ENCODE measurements at regions not wholly inside any gene's neighbourhood (a gene's known extent, or its start where the extent isn't known, plus 50 kb on each side); places are given as distances from the start of the nearest gene placed in this dataset.
"Not testable (repeated sequence)": the region's sequence is repeated elsewhere in the genome, so short reads cannot be mapped to it uniquely, and the experiment has no call there.

DNA sequence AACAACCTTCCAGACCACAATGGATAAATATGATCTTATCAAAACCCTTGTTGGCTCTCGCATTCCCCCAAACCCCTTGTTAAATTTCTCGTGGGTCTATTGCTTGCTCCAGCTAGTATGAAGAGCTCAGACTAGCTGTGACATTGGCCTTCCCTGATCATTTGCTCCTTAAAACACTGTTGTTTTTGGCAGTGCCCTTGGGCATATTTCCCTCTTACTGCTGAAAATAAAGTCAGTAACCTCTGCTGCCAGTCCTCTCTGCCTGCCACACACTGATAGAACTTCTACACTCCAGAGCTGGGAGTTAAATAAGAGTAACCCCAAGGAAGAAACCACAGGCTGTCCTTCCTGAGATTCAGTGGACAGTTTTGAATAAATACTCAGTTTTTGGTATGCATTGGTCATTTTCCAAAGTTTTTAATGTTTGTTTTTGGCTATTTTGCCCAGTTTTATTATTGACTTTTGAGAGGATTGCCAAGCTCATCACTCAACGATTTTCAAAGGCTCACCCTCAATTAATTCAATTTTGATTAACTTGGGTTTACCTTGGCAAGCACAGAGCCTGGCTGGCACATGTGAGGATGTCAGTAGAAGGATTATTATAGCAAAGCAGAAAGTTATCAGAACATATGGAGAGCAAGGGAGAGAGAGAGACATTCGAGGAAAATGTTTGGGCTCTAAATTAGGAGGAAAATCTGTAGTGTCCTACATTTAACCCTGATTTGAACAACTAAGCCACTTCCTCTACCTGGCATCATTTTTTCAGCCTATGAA is 84.3 kb upstream of the SYN3 start:
- no peak overlapping the region for H3K23ac ChIP-seq (ENCODE audit: low read length)
- H2BK12ac ChIP-seq (ENCODE audit: low read length), result no peak overlapping the region
- H3K9me3 ChIP-seq (ENCODE audit: insufficient read depth, low read depth, low read length), result peaks cover 3% of the 10 kb centered on the region
- no peak overlapping the region for H3K4ac ChIP-seq (ENCODE audit: low read depth, low read length)
- WGBS (ENCODE audit: extremely low coverage, insufficient coverage, insufficient read length), result no CpG with 5 or more reads among the region's 4 CpGs
- no peaks in the 10 kb centered on the region for H3K36me3 ChIP-seq (ENCODE audit: control insufficient read depth in 1 of 2, insufficient read depth in 2 of 2, low read length in 2 of 2)
- no peak overlapping the region for H4K8ac ChIP-seq (ENCODE audit: low read depth, low read length)
- no peak overlapping the region for H2BK120ac ChIP-seq (ENCODE audit: insufficient read depth, low read length, poor library complexity)
- H3K9ac ChIP-seq (ENCODE audit: low read length), result no peak overlapping the region
- H3K79me2 ChIP-seq (ENCODE audit: control insufficient read depth, insufficient read depth, low read length, poor library complexity), result no peaks in the 10 kb centered on the region
- no peaks in the 10 kb centered on the region for H3K4me1 ChIP-seq (ENCODE audit: control insufficient read depth in 1 of 2, insufficient read depth in 2 of 2, low read length in 2 of 2)
- H3K27me3 ChIP-seq (ENCODE audit: insufficient read depth, low read length), result no peaks in the 10 kb centered on the region
- H2AK5ac ChIP-seq (ENCODE audit: low read length), result no peak overlapping the region
- H3K4me3 ChIP-seq (ENCODE audit: low read depth, low read length), result no peak overlapping the region
- no peak overlapping the region for H2BK5ac ChIP-seq (ENCODE audit: low read depth, low read length, poor library complexity)
- H3K14ac ChIP-seq (ENCODE audit: low read length), result no peak overlapping the region
- no peak for DNase-seq
- no peak overlapping the region for H3K18ac ChIP-seq (ENCODE audit: low read length)
- no peaks in the 10 kb centered on the region for H3K79me1 ChIP-seq (ENCODE audit: low read length)
- no peak overlapping the region for H4K12ac ChIP-seq (ENCODE audit: low read depth, low read length)
- H4K91ac ChIP-seq (ENCODE audit: low read depth, low read length), result no peak overlapping the region
- H3K27ac ChIP-seq (ENCODE audit: low read depth, low read length), result no peak overlapping the region
- no peak overlapping the region for H3K4me2 ChIP-seq (ENCODE audit: low read length)
- H2AFZ ChIP-seq (ENCODE audit: insufficient read depth, low read length, poor library complexity), result no peak overlapping the region

DNA sequence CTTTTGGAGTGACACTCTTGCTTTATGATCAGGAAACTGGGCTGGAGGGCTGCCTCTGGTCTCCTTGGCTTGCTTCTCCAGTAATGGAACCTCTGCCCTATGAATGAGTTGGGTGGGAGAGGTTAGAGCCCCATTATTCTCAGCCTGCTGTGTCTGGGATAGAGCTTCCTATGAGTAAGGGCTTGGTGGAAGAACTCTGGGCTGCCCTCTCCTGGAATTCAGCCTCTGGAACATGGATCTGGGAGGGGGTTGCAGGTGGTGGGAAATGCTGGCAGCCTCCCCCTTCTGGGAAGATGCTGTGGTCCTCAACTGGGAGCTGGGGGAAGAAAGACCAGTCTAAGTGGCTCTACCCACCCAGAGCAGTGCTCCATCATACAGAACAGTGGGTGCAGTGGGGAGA is 81.8 kb upstream of the SYN3 start:
- Histone ChIP-seq H3K23ac (ENCODE audit: low read length) (no peak overlapping the region), H3K4ac (ENCODE audit: low read depth, low read length) (no peak overlapping the region), H3K4me3 (ENCODE audit: low read depth, low read length) (no peak overlapping the region), H3K27me3 (ENCODE audit: insufficient read depth, low read length) (no peaks in the 10 kb centered on the region), H4K8ac (ENCODE audit: low read depth, low read length) (no peak overlapping the region), H4K12ac (ENCODE audit: low read depth, low read length) (no peak overlapping the region), H3K27ac (ENCODE audit: low read depth, low read length) (no peak overlapping the region), H3K36me3 (ENCODE audit: control insufficient read depth in 1 of 2, insufficient read depth in 2 of 2, low read length in 2 of 2) (no peaks in the 10 kb centered on the region), H2BK5ac (ENCODE audit: low read depth, low read length, poor library complexity) (no peak overlapping the region), H3K4me2 (ENCODE audit: low read length) (no peak overlapping the region), H4K91ac (ENCODE audit: low read depth, low read length) (no peak overlapping the region), H3K9me3 (ENCODE audit: insufficient read depth, low read depth, low read length) (peaks cover 3% of the 10 kb centered on the region), H2AFZ (ENCODE audit: insufficient read depth, low read length, poor library complexity) (no peak overlapping the region), H3K14ac (ENCODE audit: low read length) (no peak overlapping the region), H3K4me1 (ENCODE audit: control insufficient read depth in 1 of 2, insufficient read depth in 2 of 2, low read length in 2 of 2) (no peaks in the 10 kb centered on the region), H2BK120ac (ENCODE audit: insufficient read depth, low read length, poor library complexity) (no peak overlapping the region), H3K18ac (ENCODE audit: low read length) (no peak overlapping the region), H2BK12ac (ENCODE audit: low read length) (no peak overlapping the region), H3K9ac (ENCODE audit: low read length) (no peak overlapping the region), H3K79me2 (ENCODE audit: control insufficient read depth, insufficient read depth, low read length, poor library complexity) (no peaks in the 10 kb centered on the region), H3K79me1 (ENCODE audit: low read length) (no peaks in the 10 kb centered on the region), H2AK5ac (ENCODE audit: low read length) (no peak overlapping the region)
- DNase-seq, result no peak

DNA sequence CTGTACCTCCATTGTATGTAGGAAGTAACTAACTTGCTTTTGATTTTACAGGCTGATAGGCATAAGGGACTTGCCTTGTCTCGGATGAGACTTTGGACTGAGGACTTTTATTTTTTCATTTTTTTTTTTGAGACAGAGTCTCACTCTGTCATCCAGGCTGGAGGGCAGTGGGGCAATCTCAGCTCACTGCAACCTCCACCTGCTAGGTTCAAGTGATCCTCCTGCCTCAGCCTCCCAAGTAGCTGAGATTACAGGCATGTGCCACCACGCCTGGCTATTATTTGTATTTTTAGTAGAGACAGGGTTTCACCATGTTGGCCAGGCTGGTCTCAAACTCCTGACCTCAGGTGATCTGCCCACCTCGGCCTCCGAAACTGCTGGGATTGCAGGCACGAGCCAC is 80.2 kb upstream of the SYN3 start:
- not testable (repeated sequence) for H3K14ac ChIP-seq (ENCODE audit: low read length); H3K27me3 ChIP-seq (ENCODE audit: insufficient read depth, low read length); H3K27ac ChIP-seq (ENCODE audit: low read depth, low read length); H3K9ac ChIP-seq (ENCODE audit: low read length); DNase-seq; H3K79me1 ChIP-seq (ENCODE audit: low read length); H3K4me3 ChIP-seq (ENCODE audit: low read depth, low read length); H2BK12ac ChIP-seq (ENCODE audit: low read length); H3K79me2 ChIP-seq (ENCODE audit: control insufficient read depth, insufficient read depth, low read length, poor library complexity); H4K12ac ChIP-seq (ENCODE audit: low read depth, low read length); H2BK120ac ChIP-seq (ENCODE audit: insufficient read depth, low read length, poor library complexity); H3K4me1 ChIP-seq (ENCODE audit: control insufficient read depth in 1 of 2, insufficient read depth in 2 of 2, low read length in 2 of 2); H2AFZ ChIP-seq (ENCODE audit: insufficient read depth, low read length, poor library complexity); H3K4ac ChIP-seq (ENCODE audit: low read depth, low read length); H2BK5ac ChIP-seq (ENCODE audit: low read depth, low read length, poor library complexity); H3K23ac ChIP-seq (ENCODE audit: low read length); H3K18ac ChIP-seq (ENCODE audit: low read length); H4K8ac ChIP-seq (ENCODE audit: low read depth, low read length); H3K9me3 ChIP-seq (ENCODE audit: insufficient read depth, low read depth, low read length); H2AK5ac ChIP-seq (ENCODE audit: low read length); H4K91ac ChIP-seq (ENCODE audit: low read depth, low read length); H3K36me3 ChIP-seq (ENCODE audit: control insufficient read depth in 1 of 2, insufficient read depth in 2 of 2, low read length in 2 of 2); H3K4me2 ChIP-seq (ENCODE audit: low read length)
- WGBS (ENCODE audit: extremely low coverage, insufficient coverage, insufficient read length), result no CpG with 5 or more reads among the region's 5 CpGs

- Histone ChIP-seq H4K12ac (ENCODE audit: low read depth, low read length) (no peak overlapping the region), H3K4me1 (ENCODE audit: control insufficient read depth in 1 of 2, insufficient read depth in 2 of 2, low read length in 2 of 2) (no peaks in the 10 kb centered on the region), H2AFZ (ENCODE audit: insufficient read depth, low read length, poor library complexity) (no peak overlapping the region), H3K23ac (ENCODE audit: low read length) (no peak overlapping the region), H2BK5ac (ENCODE audit: low read depth, low read length, poor library complexity) (no peak overlapping the region), H2BK120ac (ENCODE audit: insufficient read depth, low read length, poor library complexity) (no peak overlapping the region), H2AK5ac (ENCODE audit: low read length) (no peak overlapping the region), H3K9ac (ENCODE audit: low read length) (no peak overlapping the region), H3K27ac (ENCODE audit: low read depth, low read length) (no peak overlapping the region), H3K36me3 (ENCODE audit: control insufficient read depth in 1 of 2, insufficient read depth in 2 of 2, low read length in 2 of 2) (no peaks in the 10 kb centered on the region), H3K4me2 (ENCODE audit: low read length) (no peak overlapping the region), H3K4ac (ENCODE audit: low read depth, low read length) (no peak overlapping the region), H4K8ac (ENCODE audit: low read depth, low read length) (no peak overlapping the region), H3K79me1 (ENCODE audit: low read length) (no peaks in the 10 kb centered on the region), H3K18ac (ENCODE audit: low read length) (no peak overlapping the region), H3K14ac (ENCODE audit: low read length) (no peak overlapping the region), H3K27me3 (ENCODE audit: insufficient read depth, low read length) (no peaks in the 10 kb centered on the region), H3K79me2 (ENCODE audit: control insufficient read depth, insufficient read depth, low read length, poor library complexity) (no peaks in the 10 kb centered on the region), H2BK12ac (ENCODE audit: low read length) (no peak overlapping the region), H3K9me3 (ENCODE audit: insufficient read depth, low read depth, low read length) (no peaks in the 10 kb centered on the region), H3K4me3 (ENCODE audit: low read depth, low read length) (no peak overlapping the region), H4K91ac (ENCODE audit: low read depth, low read length) (no peak overlapping the region)
- WGBS (ENCODE audit: extremely low coverage, insufficient coverage, insufficient read length), result no CpG with 5 or more reads among the region's 9 CpGs
- no peak for DNase-seq
Measured at GRCh38 chr22:33130473-33130872, 72.3 kb upstream of the SYN3 start.

All from trophoblast cell (in vitro differentiated cells and primary cell).